DOHH2 (cell line): ENCODE measurements at regions not wholly inside any gene's neighbourhood (a gene's known extent, or its start where the extent isn't known, plus 50 kb on each side); places are given as distances from the start of the nearest gene placed in this dataset.

ENCODE experiments used
- EZH2phosphoT487 ChIP-seq: fragments of 200-600 bp; sonication (generic); IDR thresholded peaks from 2 replicates; pipeline ENCODE4 v1.6.1; 2017; ENCODE audit warnings: borderline replicate concordance, mild to moderate bottlenecking, antibody characterized with exemption, low read length, moderate library complexity, mixed read lengths
- TF ChIP-seq, protein P1 (sequence below): fragments of 200-600 bp; sonication (generic); IDR thresholded peaks from one replicate; pipeline ENCODE4 v1.5.1; 2014; ENCODE audit warnings: antibody characterized with exemption, mild to moderate bottlenecking, low read depth, low read length; ENCODE audit not compliant: poor library complexity, severe bottlenecking

DNA sequence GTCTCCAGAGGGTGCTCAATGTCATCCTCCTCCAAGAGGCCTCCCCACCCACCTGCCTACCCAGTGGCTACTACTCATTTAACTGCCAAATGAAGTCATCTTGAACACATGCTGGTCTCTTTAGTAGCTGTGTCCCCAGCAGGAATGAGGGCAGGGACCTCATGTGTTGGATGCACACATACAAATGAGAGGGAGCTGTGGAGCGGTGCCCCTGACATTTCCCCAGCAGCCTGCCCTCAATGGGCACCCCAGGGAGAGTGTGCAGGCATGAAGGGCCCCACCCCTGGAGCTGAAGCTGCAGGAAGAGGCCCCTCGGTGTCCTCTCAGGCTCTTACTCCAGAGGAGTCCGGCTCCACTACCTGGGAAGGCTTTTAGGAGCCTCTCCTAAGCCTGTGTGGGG is 1322.7 kb downstream of the UQCRFS1 start:
- no peak for TF ChIP-seq EZH2phosphoT487
- TF ChIP-seq, protein P1, sequence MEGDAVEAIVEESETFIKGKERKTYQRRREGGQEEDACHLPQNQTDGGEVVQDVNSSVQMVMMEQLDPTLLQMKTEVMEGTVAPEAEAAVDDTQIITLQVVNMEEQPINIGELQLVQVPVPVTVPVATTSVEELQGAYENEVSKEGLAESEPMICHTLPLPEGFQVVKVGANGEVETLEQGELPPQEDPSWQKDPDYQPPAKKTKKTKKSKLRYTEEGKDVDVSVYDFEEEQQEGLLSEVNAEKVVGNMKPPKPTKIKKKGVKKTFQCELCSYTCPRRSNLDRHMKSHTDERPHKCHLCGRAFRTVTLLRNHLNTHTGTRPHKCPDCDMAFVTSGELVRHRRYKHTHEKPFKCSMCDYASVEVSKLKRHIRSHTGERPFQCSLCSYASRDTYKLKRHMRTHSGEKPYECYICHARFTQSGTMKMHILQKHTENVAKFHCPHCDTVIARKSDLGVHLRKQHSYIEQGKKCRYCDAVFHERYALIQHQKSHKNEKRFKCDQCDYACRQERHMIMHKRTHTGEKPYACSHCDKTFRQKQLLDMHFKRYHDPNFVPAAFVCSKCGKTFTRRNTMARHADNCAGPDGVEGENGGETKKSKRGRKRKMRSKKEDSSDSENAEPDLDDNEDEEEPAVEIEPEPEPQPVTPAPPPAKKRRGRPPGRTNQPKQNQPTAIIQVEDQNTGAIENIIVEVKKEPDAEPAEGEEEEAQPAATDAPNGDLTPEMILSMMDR, result no peak
